Endothelial cell of umbilical vein (primary cell): ENCODE measurements at regions not wholly inside any gene's neighbourhood (a gene's known extent, or its start where the extent isn't known, plus 50 kb on each side); places are given as distances from the start of the nearest gene placed in this dataset.

Source experiments
- BruUV-seq: library from RNA; stranded (reverse); fragments of 400-500 nt; replicated peaks from 2 replicates; lab custom pipeline; 2021; lab: Mats Ljungman, UMichigan
- CTCF ChIA-PET: fragments of 300-600, 350-600 bp; sonication (Branson Sonifier 250); formaldehyde crosslinking; loops from one replicate; lab custom pipeline; 2021; ENCODE audit warnings: antibody characterized with exemption, inconsistent platforms; lab: Charles Lee
- POLR2A ChIA-PET: fragments of 300-600, 350-600 bp; sonication (Branson Sonifier 250); formaldehyde crosslinking; loops from one replicate; lab custom pipeline; 2021; ENCODE audit warnings: antibody characterized with exemption, inconsistent platforms; lab: Charles Lee
- DNase-seq: peaks from one replicate; pipeline ENCODE4 v3.0.0-alpha.2; 2011; ENCODE audit warnings: low read depth, low spot score
- FAIRE-seq: peaks from 2 replicates; lab custom pipeline; 2011; peaks lifted over from hg19 to GRCh38; lab: Jason Lieb, UNC
- H2AFZ ChIP-seq: 2 replicates; pipeline ENCODE4 v1.6.0; 2012; ENCODE audit warnings: low read depth, low read length, control low read depth, inconsistent platforms
- H3K27ac ChIP-seq: 2 replicates; pipeline ENCODE4 v1.5.1; 2011; ENCODE audit warnings: low read depth, mild to moderate bottlenecking, control low read depth, low read length, moderate library complexity; ENCODE audit not compliant: insufficient read depth
- H3K27me3 ChIP-seq, 2 experiments: 2 replicates each; pipeline versions ENCODE4 v1.6.0 to v1.6.1; 2011; ENCODE audit warnings: low read length in 2 of 2, mixed read lengths in 1 of 2; ENCODE audit not compliant: control insufficient read depth in 2 of 2, insufficient read depth in 2 of 2
- H3K36me3 ChIP-seq, 2 experiments: 2 replicates in 1 of 2; 3 replicates in 1 of 2; pipeline ENCODE4 v1.5.1; 2011; ENCODE audit warnings: low read length in 2 of 2, mild to moderate bottlenecking in 1 of 2, moderate library complexity in 1 of 2; ENCODE audit not compliant: control insufficient read depth in 2 of 2, insufficient read depth in 2 of 2; ENCODE audit errors: extremely low read depth in 1 of 2
- H3K4me1 ChIP-seq: 3 replicates; pipeline ENCODE4 v1.5.1; 2011; ENCODE audit warnings: mild to moderate bottlenecking, low read length; ENCODE audit not compliant: control insufficient read depth, insufficient read depth; ENCODE audit errors: extremely low read depth
- H3K4me2 ChIP-seq: 2 replicates; pipeline ENCODE4 v1.6.1; 2011; ENCODE audit warnings: low read length, control low read depth, mixed read lengths; ENCODE audit not compliant: insufficient read depth
- H3K4me3 ChIP-seq, 3 experiments: fragments of 200-600 bp in 1 of 3; sonication (generic), shearing (Covaris generic) in 1 of 3; replicated peaks in 1 of 3; 2 replicates each; pipeline ENCODE4 v1.5.1; 2011 to 2016; ENCODE audit warnings: control low read depth in 3 of 3, low read length in 3 of 3, mild to moderate bottlenecking in 2 of 3, inconsistent platforms in 1 of 3, low read depth in 1 of 3, moderate library complexity in 1 of 3; ENCODE audit not compliant: insufficient read depth in 1 of 3
- H3K79me2 ChIP-seq: 2 replicates; pipeline ENCODE4 v1.6.0; 2012; ENCODE audit warnings: low read length, inconsistent platforms; ENCODE audit not compliant: control insufficient read depth, insufficient read depth
- H3K9ac ChIP-seq: replicated peaks from 2 replicates; pipeline ENCODE3; 2011; ENCODE audit warnings: low read length, control low read depth; ENCODE audit not compliant: insufficient read depth; ENCODE audit errors: extremely low read depth
- H3K9me1 ChIP-seq: replicated peaks from 3 replicates; pipeline ENCODE4 v1.6.0; 2011; ENCODE audit warnings: mild to moderate bottlenecking, low read length; ENCODE audit not compliant: control insufficient read depth, insufficient read depth; ENCODE audit errors: extremely low read depth
- H3K9me3 ChIP-seq: replicated peaks from 2 replicates; pipeline ENCODE4 v1.5.1; 2012; ENCODE audit warnings: low read length, inconsistent platforms; ENCODE audit not compliant: control insufficient read depth, insufficient read depth
- H4K20me1 ChIP-seq: replicated peaks from 2 replicates; pipeline ENCODE3; 2011; ENCODE audit warnings: mild to moderate bottlenecking, low read length; ENCODE audit not compliant: control insufficient read depth, insufficient read depth; ENCODE audit errors: extremely low read depth
- EZH2 ChIP-seq: IDR thresholded peaks from 2 replicates; pipeline ENCODE4 v1.6.1; 2012; ENCODE audit warnings: borderline replicate concordance, low read depth, mild to moderate bottlenecking, moderate library complexity, low read length, inconsistent platforms; ENCODE audit not compliant: severe bottlenecking
- FOS ChIP-seq: IDR thresholded peaks from 2 replicates; pipeline ENCODE4 v1.6.1; 2011; ENCODE audit warnings: mild to moderate bottlenecking, low read length, moderate library complexity, borderline replicate concordance; ENCODE audit not compliant: insufficient read depth
- GATA2 ChIP-seq: IDR thresholded peaks from 2 replicates; pipeline ENCODE4 v1.7.0; 2011; ENCODE audit warnings: low read depth, mild to moderate bottlenecking, moderate library complexity, mixed read lengths, low read length; ENCODE audit not compliant: insufficient read length, insufficient read depth
- JUN ChIP-seq: IDR thresholded peaks from 2 replicates; pipeline ENCODE4 v1.6.1; 2011; ENCODE audit warnings: borderline replicate concordance, low read depth; ENCODE audit not compliant: insufficient read length, insufficient read depth
- MAX ChIP-seq: IDR thresholded peaks from 2 replicates; pipeline ENCODE4 v1.6.1; 2011; ENCODE audit not compliant: insufficient read depth, insufficient read length
- MYC ChIP-seq: IDR thresholded peaks from one replicate; pipeline ENCODE4 v1.6.1; 2011; ENCODE audit warnings: mild to moderate bottlenecking, low read depth, low read length
- POLR2A ChIP-seq: IDR thresholded peaks from 2 replicates; pipeline ENCODE4 v1.6.1; 2012; ENCODE audit warnings: low read depth, mild to moderate bottlenecking, control low read depth, low read length
- POLR2AphosphoS5 ChIP-seq: IDR thresholded peaks from 2 replicates; pipeline ENCODE4 v1.6.1; 2012; ENCODE audit warnings: low read depth, mild to moderate bottlenecking, control low read depth, low read length, moderate library complexity; ENCODE audit not compliant: insufficient read depth
- dilution Hi-C: fragments of 300-500 bp; cut with MboI; formaldehyde crosslinking; loops from one replicate; pipeline ENCODE4 v1.15.0; 2019; ENCODE audit warnings: low sequenced_read_pairs; ENCODE audit not compliant: extremely low pct_ligation_motif_present
- intact Hi-C: fragments of 100-400 bp; cut with micrococcal nuclease; formaldehyde crosslinking; loops from one replicate; pipeline ENCODE4 v1.10.0; 2022
- TF ChIP-seq, protein P1 (sequence below), 2 donors: IDR thresholded peaks; 1 replicate in 1 of 2; 2 replicates in 1 of 2; pipeline ENCODE4 v1.5.1; 2011; ENCODE audit warnings: low read length in 2 of 2, mild to moderate bottlenecking in 2 of 2, moderate library complexity in 2 of 2, control low read depth in 1 of 2, inconsistent platforms in 1 of 2, low read depth in 1 of 2; ENCODE audit not compliant: insufficient read depth in 1 of 2; ENCODE audit errors: extremely low read depth in 1 of 2

- H3K9ac ChIP-seq: no peak overlapping the region
- DNase-seq (no peak), FAIRE-seq (no peak)
- H2AFZ ChIP-seq: no peak overlapping the region
- ChIA-PET POLR2A (no interaction called here), CTCF (no interaction called here)
- H3K9me3 ChIP-seq: no peaks in the 10 kb centered on the region
- H3K27me3 ChIP-seq: no peaks in the 10 kb centered on the region
- no peak overlapping the region for H3K4me2 ChIP-seq
- intact Hi-C loops (no loop called here), dilution Hi-C loops (no loop called here)
- no peaks in the 10 kb centered on the region for H3K9me1 ChIP-seq
- BruUV-seq: no TSS peak
- H3K27ac ChIP-seq: no peak overlapping the region
- no peaks in the 10 kb centered on the region for H3K36me3 ChIP-seq
- H3K79me2 ChIP-seq: no peaks in the 10 kb centered on the region
- TF ChIP-seq FOS (no peak), POLR2A (no peak), GATA2 (no peak), MAX (no peak), EZH2 (no peak), JUN (no peak), MYC (no peak), POLR2AphosphoS5 (no peak)
- TF ChIP-seq, protein P1, sequence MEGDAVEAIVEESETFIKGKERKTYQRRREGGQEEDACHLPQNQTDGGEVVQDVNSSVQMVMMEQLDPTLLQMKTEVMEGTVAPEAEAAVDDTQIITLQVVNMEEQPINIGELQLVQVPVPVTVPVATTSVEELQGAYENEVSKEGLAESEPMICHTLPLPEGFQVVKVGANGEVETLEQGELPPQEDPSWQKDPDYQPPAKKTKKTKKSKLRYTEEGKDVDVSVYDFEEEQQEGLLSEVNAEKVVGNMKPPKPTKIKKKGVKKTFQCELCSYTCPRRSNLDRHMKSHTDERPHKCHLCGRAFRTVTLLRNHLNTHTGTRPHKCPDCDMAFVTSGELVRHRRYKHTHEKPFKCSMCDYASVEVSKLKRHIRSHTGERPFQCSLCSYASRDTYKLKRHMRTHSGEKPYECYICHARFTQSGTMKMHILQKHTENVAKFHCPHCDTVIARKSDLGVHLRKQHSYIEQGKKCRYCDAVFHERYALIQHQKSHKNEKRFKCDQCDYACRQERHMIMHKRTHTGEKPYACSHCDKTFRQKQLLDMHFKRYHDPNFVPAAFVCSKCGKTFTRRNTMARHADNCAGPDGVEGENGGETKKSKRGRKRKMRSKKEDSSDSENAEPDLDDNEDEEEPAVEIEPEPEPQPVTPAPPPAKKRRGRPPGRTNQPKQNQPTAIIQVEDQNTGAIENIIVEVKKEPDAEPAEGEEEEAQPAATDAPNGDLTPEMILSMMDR (IDR thresholded peaks at IDR 0.05; ENCODE audit: extremely low read depth in 1 of 2, insufficient read depth in 1 of 2, low read depth in 1 of 2, low read length in 2 of 2): no peak
- H3K4me1 ChIP-seq: no peaks in the 10 kb centered on the region
- no peak overlapping the region for H3K4me3 ChIP-seq
- H4K20me1 ChIP-seq: no peaks in the 10 kb centered on the region
Observed at GRCh38 chr9:26523577-26523976, 369.0 kb downstream of the CAAP1 start.
